Neural crest cell (in vitro differentiated cells): ENCODE measurements at regions not wholly inside any gene's neighbourhood (a gene's known extent, or its start where the extent isn't known, plus 50 kb on each side); places are given as distances from the start of the nearest gene placed in this dataset.

ENCODE experiments used
- DNase-seq: peaks from one replicate; pipeline ENCODE4 v3.0.0; 2021; ENCODE audit warnings: low read depth, mixed read lengths, low spot score
- H3K27ac Mint-ChIP-seq: one replicate; pipeline ENCODE4 v1.8.0; 2021; ENCODE audit warnings: mild to moderate bottlenecking, mixed read lengths; ENCODE audit not compliant: unreplicated experiment
- H3K27me3 Mint-ChIP-seq: 2 replicates; pipeline ENCODE4 v1.8.0; 2021; ENCODE audit warnings: low read depth, mild to moderate bottlenecking, mixed read lengths
- H3K36me3 Mint-ChIP-seq: 2 replicates; pipeline ENCODE4 v1.8.0; 2021; ENCODE audit warnings: low read depth, mild to moderate bottlenecking, mixed read lengths
- H3K4me1 Mint-ChIP-seq: 2 replicates; pipeline ENCODE4 v1.8.0; 2021; ENCODE audit warnings: mixed read lengths
- H3K4me3 Mint-ChIP-seq: one replicate; pipeline ENCODE4 v1.8.0; 2021; ENCODE audit warnings: mild to moderate bottlenecking, mixed read lengths
- H3K9me3 Mint-ChIP-seq: 2 replicates; pipeline ENCODE4 v1.8.0; 2021; ENCODE audit warnings: mixed read lengths
- TF ChIP-seq, protein P1 (sequence below): fragments of 200-600 bp; sonication (generic); conservative IDR thresholded peaks from 2 replicates; pipeline ENCODE4 v1.5.0; 2021; ENCODE audit warnings: antibody characterized with exemption, mild to moderate bottlenecking

- Mint-ChIP-seq H3K4me3 (no peak overlapping the region), H3K4me1 (no peaks in the 10 kb centered on the region), H3K27me3 (no peaks in the 10 kb centered on the region), H3K9me3 (no peaks in the 10 kb centered on the region), H3K36me3 (no peaks in the 10 kb centered on the region), H3K27ac (no peak overlapping the region)
- TF ChIP-seq, protein P1, sequence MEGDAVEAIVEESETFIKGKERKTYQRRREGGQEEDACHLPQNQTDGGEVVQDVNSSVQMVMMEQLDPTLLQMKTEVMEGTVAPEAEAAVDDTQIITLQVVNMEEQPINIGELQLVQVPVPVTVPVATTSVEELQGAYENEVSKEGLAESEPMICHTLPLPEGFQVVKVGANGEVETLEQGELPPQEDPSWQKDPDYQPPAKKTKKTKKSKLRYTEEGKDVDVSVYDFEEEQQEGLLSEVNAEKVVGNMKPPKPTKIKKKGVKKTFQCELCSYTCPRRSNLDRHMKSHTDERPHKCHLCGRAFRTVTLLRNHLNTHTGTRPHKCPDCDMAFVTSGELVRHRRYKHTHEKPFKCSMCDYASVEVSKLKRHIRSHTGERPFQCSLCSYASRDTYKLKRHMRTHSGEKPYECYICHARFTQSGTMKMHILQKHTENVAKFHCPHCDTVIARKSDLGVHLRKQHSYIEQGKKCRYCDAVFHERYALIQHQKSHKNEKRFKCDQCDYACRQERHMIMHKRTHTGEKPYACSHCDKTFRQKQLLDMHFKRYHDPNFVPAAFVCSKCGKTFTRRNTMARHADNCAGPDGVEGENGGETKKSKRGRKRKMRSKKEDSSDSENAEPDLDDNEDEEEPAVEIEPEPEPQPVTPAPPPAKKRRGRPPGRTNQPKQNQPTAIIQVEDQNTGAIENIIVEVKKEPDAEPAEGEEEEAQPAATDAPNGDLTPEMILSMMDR, result no peak
- DNase-seq, result no peak
Measured at GRCh38 chr4:130233377-130234047, 1137.6 kb downstream of the C4orf33 start.

DNA sequence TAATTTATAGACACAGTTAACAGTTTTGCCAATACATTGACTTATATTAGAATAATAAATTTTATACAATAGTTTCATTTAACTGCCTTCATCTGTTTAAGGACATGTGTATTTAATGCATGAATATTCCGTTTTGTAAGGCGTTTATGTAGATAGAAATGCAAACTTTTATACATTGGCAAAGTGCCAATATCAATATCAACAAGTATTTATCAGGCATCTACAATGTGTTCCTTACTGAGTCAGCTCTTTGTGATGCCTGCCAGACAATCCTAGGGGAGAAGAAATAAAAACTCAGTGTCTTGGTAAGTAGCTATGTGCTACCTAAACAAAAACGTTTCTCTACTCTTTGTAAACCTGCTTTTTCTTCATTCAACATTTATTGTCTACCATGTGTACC lies 1142.2 kb downstream of the C4orf33 start:
- H3K4me3 Mint-ChIP-seq, result no peak overlapping the region
- peaks cover 4% of the 10 kb centered on the region for H3K9me3 Mint-ChIP-seq
- no peak overlapping the region for H3K27ac Mint-ChIP-seq
- TF ChIP-seq, protein P1, result no peak
- peaks cover 3% of the 10 kb centered on the region for H3K36me3 Mint-ChIP-seq
- DNase-seq, result no peak
- no peaks in the 10 kb centered on the region for H3K27me3 Mint-ChIP-seq
- no peaks in the 10 kb centered on the region for H3K4me1 Mint-ChIP-seq

- Mint-ChIP-seq H3K36me3 (peaks cover 6% of the 10 kb centered on the region), H3K4me3 (no peak overlapping the region), H3K9me3 (peaks cover 8% of the 10 kb centered on the region), H3K4me1 (no peaks in the 10 kb centered on the region), H3K27ac (no peak overlapping the region), H3K27me3 (no peaks in the 10 kb centered on the region)
- TF ChIP-seq, protein P1, result no peak
- no peak for DNase-seq
Measured at GRCh38 chr4:130249002-130249401, 1153.0 kb downstream of the C4orf33 start.

DNA sequence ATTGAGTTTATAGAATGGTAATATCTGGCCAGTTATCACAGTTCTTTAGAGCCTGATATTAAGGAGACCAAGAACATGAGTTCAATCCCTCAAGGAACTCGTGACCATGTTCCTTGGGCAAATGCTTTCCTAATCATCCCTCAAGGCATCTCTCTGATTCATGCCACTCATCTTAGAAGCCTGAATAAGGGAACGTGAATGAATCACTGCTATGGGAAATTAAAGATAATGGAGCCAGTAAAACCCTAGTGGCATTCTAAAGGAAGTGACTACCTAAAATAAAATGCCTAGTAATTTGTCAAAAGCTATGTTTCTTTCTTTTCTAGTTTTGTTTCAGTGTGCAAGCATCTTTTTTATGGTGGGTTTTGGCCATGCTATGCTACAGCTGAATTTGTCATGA lies 1161.3 kb downstream of the C4orf33 start:
- no peaks in the 10 kb centered on the region for H3K36me3 Mint-ChIP-seq
- H3K4me1 Mint-ChIP-seq, result no peaks in the 10 kb centered on the region
- no peaks in the 10 kb centered on the region for H3K9me3 Mint-ChIP-seq
- TF ChIP-seq, protein P1, result no peak
- no peak for DNase-seq
- no peak overlapping the region for H3K4me3 Mint-ChIP-seq
- no peaks in the 10 kb centered on the region for H3K27me3 Mint-ChIP-seq
- H3K27ac Mint-ChIP-seq, result no peak overlapping the region

DNA sequence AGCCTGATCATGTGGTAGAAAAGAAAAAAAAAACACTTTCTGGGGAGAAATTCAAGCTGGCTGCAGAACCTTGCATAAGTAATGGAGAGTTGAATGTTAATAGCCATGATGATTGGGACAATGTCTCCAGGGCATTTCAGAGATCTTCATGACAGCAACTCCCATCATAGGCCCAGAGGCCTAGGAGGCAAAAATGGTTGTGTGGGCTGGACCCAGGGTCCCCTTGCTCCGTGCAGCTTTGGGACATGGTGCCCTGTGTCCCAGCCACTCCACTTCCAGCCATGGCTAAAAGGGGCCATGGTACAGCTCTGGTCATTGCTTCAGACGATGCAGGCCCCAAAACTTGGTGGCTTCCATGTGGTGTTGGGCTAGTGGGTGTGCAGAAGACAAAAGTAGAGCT lies 1170.9 kb downstream of the C4orf33 start:
- Mint-ChIP-seq H3K4me3 (no peak overlapping the region), H3K27me3 (no peaks in the 10 kb centered on the region), H3K27ac (no peak overlapping the region), H3K9me3 (peaks cover 12% of the 10 kb centered on the region), H3K36me3 (peaks cover 13% of the 10 kb centered on the region), H3K4me1 (peaks cover 7% of the 10 kb centered on the region)
- no peak for DNase-seq
- TF ChIP-seq, protein P1, result no peak
